Heart left ventricle (tissue), 16 donors: ENCODE measurements at regions not wholly inside any gene's neighbourhood (a gene's known extent, or its start where the extent isn't known, plus 50 kb on each side); places are given as distances from the start of the nearest gene placed in this dataset.

Source experiments
- ATAC-seq, 4 donors: fragments of 200-7000 bp; cut with Tn5 transposase; one replicate each; pipeline ENCODE4 v1.9.1; 2020 to 2022; ENCODE audit warnings: moderate library complexity in 4 of 4, mild to moderate bottlenecking in 3 of 4, moderate number of reproducible peaks in 1 of 4
- DNase-seq, 5 donors: peaks; one replicate each; pipeline ENCODE4 v3.0.0-alpha.2; 2020
- H3K27ac ChIP-seq, 12 donors: fragments of 200-600 bp; sonication (generic) in 4 of 12; one replicate each; pipeline versions ENCODE4 v1.5.0 to v1.8.0; 2016 to 2022; ENCODE audit warnings: mild to moderate bottlenecking in 2 of 12
- H3K27me3 ChIP-seq, 9 donors: fragments of 200-600 bp; sonication (generic) in 2 of 9; one replicate each; pipeline versions ENCODE4 v1.5.1 to v1.8.0; 2016 to 2022; ENCODE audit warnings: mild to moderate bottlenecking in 3 of 9
- H3K36me3 ChIP-seq, 9 donors: fragments of 200-600 bp; sonication (generic) in 2 of 9; one replicate each; pipeline versions ENCODE4 v1.5.0 to v1.8.0; 2018 to 2022; ENCODE audit warnings: mild to moderate bottlenecking in 2 of 9
- H3K4me1 ChIP-seq, 12 donors: fragments of 200-600 bp; sonication (generic) in 4 of 12; one replicate each; pipeline versions ENCODE4 v1.5.0 to v1.8.0; 2016 to 2022; ENCODE audit warnings: mild to moderate bottlenecking in 3 of 12
- H3K4me3 ChIP-seq, 12 donors: fragments of 200-600 bp; sonication (generic) in 4 of 12; one replicate each; pipeline versions ENCODE4 v1.5.0 to v1.8.0; 2017 to 2022; ENCODE audit warnings: mild to moderate bottlenecking in 9 of 12, moderate library complexity in 4 of 12
- H3K9me3 ChIP-seq, 12 donors: fragments of 200-600 bp; sonication (generic) in 4 of 12; one replicate each; pipeline versions ENCODE4 v1.5.0 to v1.8.0; 2016 to 2022; ENCODE audit warnings: mild to moderate bottlenecking in 1 of 12
- POLR2A ChIP-seq, 2 donors: fragments of 450-650 bp; IDR thresholded peaks; one replicate each; pipeline ENCODE4 v1.6.1; 2017; ENCODE audit warnings: antibody characterized with exemption in 2 of 2, mild to moderate bottlenecking in 2 of 2, moderate library complexity in 2 of 2
- WGBS, 4 donors: extraction: QIAGEN DNeasy Blood & Tissue Kit in 2 of 4; methylation state at CpG; one replicate each; pipeline versions ENCODE4 v1.1.5 to v1.1.7; 2013 to 2018; 5-methylcytosine and 5-hydroxymethylcytosine counted together
- intact Hi-C, 10 donors: fragments of 100-400 bp; cut with DNase I; formaldehyde crosslinking; loops; one replicate each; pipeline versions ENCODE4 v1.11.1 to v1.14.2; 2022
- TF ChIP-seq, protein P1 (sequence below), 12 donors: fragments of 200-600 bp; sonication (generic) in 4 of 12; IDR thresholded peaks; one replicate each; pipeline versions ENCODE4 v1.5.0 to v1.8.0; 2018 to 2022; ENCODE audit warnings: antibody characterized with exemption in 12 of 12, mild to moderate bottlenecking in 5 of 12
- donor health status: ischemic (EF 13 %, LVEDD 7.1; RV severe dilation, severe dysfunction).
- donor health status: healthy with polysubstance abuse.
- donor health status: DM: no; HTN: yes; CAD: no.
- donor health status: DM: no; HTN: no; CAD: no.
- donor health status: ischemic (EF 25% LVEDD 6.9; RV normal size, moderate dysfunction).
- donor health status: ischemic (EF 25% LVEDD 5.7; RV mildly dilated, moderate dysfunction).
- donor health status: healthy.
- donor health status: DM: yes; HTN: yes; CAD: no.
- donor health status: ischemic (EF 35%, LVEDD 5.7; RV mildly dilated, moderate dysfunction).
- donor health status: nonischemic (EF 11% LVEDD 7.7; RV severe dilation, severe dysfunction).
- donor health status: DM: yes; HTN: yes; CAD: no.
- donor health status: PGD.
- donor health status: ischemic (EF 29% LVEDD 5.4; RV normal size, mild dysfunction).
- donor health status: nonischemic (EF 23%, LVEDD 6.1; RV moderate dilation, normal function).

DNA sequence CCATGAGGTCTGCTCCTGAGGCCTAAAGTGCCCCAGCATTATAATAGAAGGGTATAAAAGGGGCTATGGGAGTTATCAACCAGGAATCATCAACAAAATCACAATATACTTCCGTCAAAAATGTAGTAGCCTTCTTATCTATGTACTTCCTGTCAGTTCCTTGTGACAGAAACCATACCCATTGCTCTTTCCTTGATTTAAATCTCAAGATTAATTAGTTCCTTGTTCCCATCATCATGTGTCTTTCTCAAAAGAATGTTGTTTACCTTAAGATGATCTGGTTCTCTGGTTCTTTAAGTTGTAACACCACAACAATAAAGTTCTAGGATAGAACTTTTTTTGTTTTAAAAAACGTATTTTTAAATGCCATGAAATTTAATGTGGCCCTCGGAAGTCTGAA, 833.3 kb downstream of the LTN1 start:
- Histone ChIP-seq H3K27ac (no peak overlapping the region), H3K27me3 (no peaks in the 10 kb centered on the region), H3K36me3 (no peaks in the 10 kb centered on the region), H3K9me3 (no peaks in the 10 kb centered on the region), H3K4me3 (no peak overlapping the region), H3K4me1 (peaks cover 0 to 6% (median 0%) of the 10 kb centered on the region in 12 donors)
- DNase-seq (no peak), ATAC-seq (no peak)
- WGBS, 4 donors, result 54 to 63% (median 58%) methylated on average over 3 of the region's 3 CpGs
- TF ChIP-seq POLR2A (IDR thresholded peaks at IDR 0.05), result no peak
- TF ChIP-seq, protein P1, sequence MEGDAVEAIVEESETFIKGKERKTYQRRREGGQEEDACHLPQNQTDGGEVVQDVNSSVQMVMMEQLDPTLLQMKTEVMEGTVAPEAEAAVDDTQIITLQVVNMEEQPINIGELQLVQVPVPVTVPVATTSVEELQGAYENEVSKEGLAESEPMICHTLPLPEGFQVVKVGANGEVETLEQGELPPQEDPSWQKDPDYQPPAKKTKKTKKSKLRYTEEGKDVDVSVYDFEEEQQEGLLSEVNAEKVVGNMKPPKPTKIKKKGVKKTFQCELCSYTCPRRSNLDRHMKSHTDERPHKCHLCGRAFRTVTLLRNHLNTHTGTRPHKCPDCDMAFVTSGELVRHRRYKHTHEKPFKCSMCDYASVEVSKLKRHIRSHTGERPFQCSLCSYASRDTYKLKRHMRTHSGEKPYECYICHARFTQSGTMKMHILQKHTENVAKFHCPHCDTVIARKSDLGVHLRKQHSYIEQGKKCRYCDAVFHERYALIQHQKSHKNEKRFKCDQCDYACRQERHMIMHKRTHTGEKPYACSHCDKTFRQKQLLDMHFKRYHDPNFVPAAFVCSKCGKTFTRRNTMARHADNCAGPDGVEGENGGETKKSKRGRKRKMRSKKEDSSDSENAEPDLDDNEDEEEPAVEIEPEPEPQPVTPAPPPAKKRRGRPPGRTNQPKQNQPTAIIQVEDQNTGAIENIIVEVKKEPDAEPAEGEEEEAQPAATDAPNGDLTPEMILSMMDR (IDR thresholded peaks at IDR 0.05), result no peak
- intact Hi-C loops, result no loop called here

DNA sequence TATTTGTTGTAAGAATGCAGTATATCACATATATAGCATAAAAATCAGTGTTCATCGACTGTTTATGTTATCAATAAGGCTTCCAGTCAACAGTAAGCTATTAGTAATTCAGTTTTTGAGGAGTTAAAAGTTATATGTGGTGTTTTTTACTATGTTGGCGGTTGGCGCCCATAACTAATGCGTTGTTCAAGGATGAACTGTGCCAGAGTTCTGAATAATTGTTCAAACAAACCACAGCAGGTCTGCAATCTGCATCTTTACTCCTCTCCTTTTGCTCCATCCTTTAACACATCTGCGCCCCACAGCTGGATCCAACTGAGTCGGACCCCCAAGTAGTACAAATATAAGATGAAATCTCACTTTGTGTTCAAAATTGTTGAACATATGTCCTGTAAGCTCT, 836.1 kb downstream of the LTN1 start:
- H3K4me1 ChIP-seq, result peaks cover 0 to 6% (median 0%) of the 10 kb centered on the region in 12 donors
- H3K27ac ChIP-seq, result no peak overlapping the region
- no peaks in the 10 kb centered on the region for H3K9me3 ChIP-seq
- no peak for TF ChIP-seq POLR2A (IDR thresholded peaks at IDR 0.05)
- TF ChIP-seq, protein P1 (IDR thresholded peaks at IDR 0.05), result no peak
- H3K27me3 ChIP-seq, result no peaks in the 10 kb centered on the region
- DNase-seq (no peak), ATAC-seq (no peak)
- H3K4me3 ChIP-seq, result no peak overlapping the region
- intact Hi-C loops, result no loop called here
- 96 to 97% (median 97%) methylated on average over 6 of the region's 6 CpGs for WGBS, 4 donors
- no peaks in the 10 kb centered on the region for H3K36me3 ChIP-seq

DNA sequence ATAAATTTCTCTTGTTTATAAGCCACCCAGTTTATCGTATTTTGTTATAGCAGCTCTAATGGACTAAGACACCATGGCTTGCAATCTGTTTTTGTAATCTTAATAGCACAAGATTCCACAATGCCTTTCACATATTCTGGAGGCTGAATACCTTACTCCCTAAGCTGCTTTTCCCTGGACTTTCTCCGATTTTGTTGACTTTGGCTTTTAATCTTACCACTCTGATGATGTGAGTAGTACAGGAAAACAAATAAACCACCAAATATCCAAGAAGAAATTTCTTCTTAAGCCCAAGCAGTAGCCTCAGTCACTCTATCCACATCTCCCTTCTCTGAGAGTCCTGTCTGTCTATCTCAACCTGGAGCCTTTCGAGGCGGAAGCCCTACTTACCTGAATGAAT, 838.6 kb downstream of the LTN1 start:
- DNase-seq, result no peak
- Histone ChIP-seq H3K36me3 (no peaks in the 10 kb centered on the region), H3K27ac (no peak overlapping the region), H3K4me1 (peaks cover 0 to 1% (median 0%) of the 10 kb centered on the region in 12 donors), H3K4me3 (no peak overlapping the region), H3K27me3 (no peaks in the 10 kb centered on the region), H3K9me3 (no peaks in the 10 kb centered on the region)
- 57 to 70% (median 64%) methylated on average over 4 of the region's 4 CpGs for WGBS, 4 donors
- TF ChIP-seq, protein P1 (IDR thresholded peaks at IDR 0.05), result no peak
- no peak for TF ChIP-seq POLR2A (IDR thresholded peaks at IDR 0.05)
- intact Hi-C loops, result no loop called here
- ATAC-seq, result no peak

DNA sequence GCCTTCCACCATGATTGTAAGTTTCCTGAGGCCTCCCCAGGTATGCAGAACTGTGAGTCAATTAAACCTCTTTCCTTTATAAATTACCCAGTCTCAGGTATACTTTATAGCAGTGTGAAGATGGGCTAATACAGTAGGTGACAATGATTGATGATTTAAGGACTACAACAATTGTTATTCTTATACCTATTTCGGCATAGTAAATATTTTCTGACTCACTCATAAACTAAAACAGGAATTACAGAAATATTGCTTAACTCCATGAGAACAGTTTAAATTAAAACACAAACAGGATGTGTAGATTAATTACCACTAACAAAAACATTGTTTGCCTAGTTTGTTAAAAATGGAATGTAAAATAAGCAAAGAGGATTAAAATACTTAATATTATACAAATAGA, 839.9 kb downstream of the LTN1 start:
- intact Hi-C loops, result no loop called here

More for the DNA sequence above, 839.9 kb downstream of the LTN1 start:
- ATAC-seq, result no peak
- no peak overlapping the region for H3K4me3 ChIP-seq
- no peaks in the 10 kb centered on the region for H3K27me3 ChIP-seq
- TF ChIP-seq, protein P1 (IDR thresholded peaks at IDR 0.05), result no peak
- no peak for TF ChIP-seq POLR2A (IDR thresholded peaks at IDR 0.05)
- H3K9me3 ChIP-seq, result no peaks in the 10 kb centered on the region
- no peak overlapping the region for H3K27ac ChIP-seq
- 80 to 90% (median 85%) methylated on average over 1 of the region's 1 CpG for WGBS, 4 donors
- no peak for DNase-seq
- H3K36me3 ChIP-seq, result no peaks in the 10 kb centered on the region
- H3K4me1 ChIP-seq, result peaks cover 0 to 9% (median 0%) of the 10 kb centered on the region in 12 donors
